Astrocyte (in vitro differentiated cells and primary cell): ENCODE measurements at regions not wholly inside any gene's neighbourhood (a gene's known extent, or its start where the extent isn't known, plus 50 kb on each side); places are given as distances from the start of the nearest gene placed in this dataset.

Experiments
- DNase-seq: peaks from one replicate; pipeline ENCODE4 v3.0.0-alpha.2; 2010; ENCODE audit warnings: low read depth
- FAIRE-seq: peaks from 2 replicates; lab custom pipeline; 2011; peaks lifted over from hg19 to GRCh38; lab: Jason Lieb, UNC
- H2AFZ ChIP-seq: 2 replicates; pipeline ENCODE4 v1.6.0; 2012; ENCODE audit warnings: low read depth, low read length, inconsistent platforms
- H3K27ac ChIP-seq: 2 replicates; pipeline ENCODE4 v1.5.1; 2011; ENCODE audit warnings: low read depth, low read length, inconsistent platforms
- H3K27me3 ChIP-seq: 2 replicates; pipeline ENCODE4 v1.6.0; 2011; ENCODE audit warnings: low read length, inconsistent platforms; ENCODE audit not compliant: insufficient read depth
- H3K36me3 ChIP-seq: 2 replicates; pipeline ENCODE4 v1.5.1; 2011; ENCODE audit warnings: low read length, inconsistent platforms; ENCODE audit not compliant: insufficient read depth
- H3K4me1 ChIP-seq: 2 replicates; pipeline ENCODE4 v1.5.1; 2011; ENCODE audit warnings: low read length, inconsistent platforms; ENCODE audit not compliant: insufficient read depth
- H3K4me2 ChIP-seq: 2 replicates; pipeline ENCODE4 v1.6.0; 2012; ENCODE audit warnings: low read length, inconsistent platforms
- H3K4me3 ChIP-seq: 2 replicates; pipeline ENCODE4 v1.5.1; 2011; ENCODE audit warnings: low read depth, mild to moderate bottlenecking, low read length, inconsistent platforms; ENCODE audit not compliant: insufficient read depth
- H3K79me2 ChIP-seq: 2 replicates; pipeline ENCODE4 v1.6.0; 2012; ENCODE audit warnings: mild to moderate bottlenecking, low read length, inconsistent platforms; ENCODE audit not compliant: insufficient read depth
- H3K9ac ChIP-seq: 2 replicates; pipeline ENCODE4 v1.6.0; 2012; ENCODE audit warnings: mild to moderate bottlenecking, low read length, inconsistent platforms
- H3K9me3 ChIP-seq: 2 replicates; pipeline ENCODE4 v1.5.1; 2012; ENCODE audit warnings: low read depth, mild to moderate bottlenecking, low read length, inconsistent platforms; ENCODE audit not compliant: insufficient read depth
- H4K20me1 ChIP-seq: 2 replicates; pipeline ENCODE4 v1.6.0; 2012; ENCODE audit warnings: low read length, inconsistent platforms; ENCODE audit not compliant: insufficient read depth
- H3K27ac Mint-ChIP-seq: one replicate; pipeline ENCODE4 v1.8.0; 2021; ENCODE audit warnings: mild to moderate bottlenecking, mixed read lengths; ENCODE audit not compliant: unreplicated experiment
- H3K27me3 Mint-ChIP-seq: one replicate; pipeline ENCODE4 v1.8.0; 2021; ENCODE audit warnings: low read depth, mixed read lengths; ENCODE audit not compliant: unreplicated experiment
- H3K36me3 Mint-ChIP-seq: one replicate; pipeline ENCODE4 v1.8.0; 2021; ENCODE audit warnings: low read depth, mixed read lengths; ENCODE audit not compliant: unreplicated experiment
- H3K4me1 Mint-ChIP-seq: one replicate; pipeline ENCODE4 v1.8.0; 2021; ENCODE audit warnings: low read depth, mixed read lengths; ENCODE audit not compliant: unreplicated experiment
- H3K4me3 Mint-ChIP-seq: one replicate; pipeline ENCODE4 v1.8.0; 2021; ENCODE audit warnings: mild to moderate bottlenecking, moderate library complexity, mixed read lengths; ENCODE audit not compliant: unreplicated experiment
- H3K9me3 Mint-ChIP-seq: one replicate; pipeline ENCODE4 v1.8.0; 2021; ENCODE audit warnings: mild to moderate bottlenecking, mixed read lengths; ENCODE audit not compliant: unreplicated experiment
- CTCF ChIP-seq: IDR thresholded peaks from 2 replicates; pipeline ENCODE4 v1.5.1; 2011; ENCODE audit warnings: low read depth, mild to moderate bottlenecking, inconsistent platforms, low read length, moderate library complexity; ENCODE audit not compliant: insufficient read depth
- EZH2 ChIP-seq: IDR thresholded peaks from 2 replicates; pipeline ENCODE4 v1.6.1; 2012; ENCODE audit warnings: mild to moderate bottlenecking, low read length, inconsistent platforms; ENCODE audit not compliant: insufficient read depth

DNA sequence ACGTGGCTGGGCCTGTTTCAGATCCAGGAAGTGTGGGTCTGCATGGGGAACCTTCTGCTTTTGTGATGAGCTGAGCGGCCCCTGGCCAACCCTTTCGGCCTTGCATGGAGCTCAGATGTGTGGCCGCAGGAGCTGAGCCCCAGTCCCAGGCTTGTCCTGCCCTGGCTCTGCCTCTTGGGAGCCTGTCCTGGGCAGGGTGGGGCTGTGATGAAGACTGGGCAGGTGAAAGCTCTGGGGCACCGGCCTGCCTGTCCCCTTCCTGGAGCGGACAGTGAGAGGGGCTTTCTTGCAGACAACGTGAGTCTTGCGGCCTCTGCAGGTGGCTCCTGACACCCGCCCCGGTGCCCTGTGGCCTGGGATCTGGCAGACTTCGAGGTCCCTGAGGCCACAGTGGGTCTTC lies 1296.6 kb downstream of the BRD1 start:
- H3K27ac ChIP-seq: no peak overlapping the region
- DNase-seq (no peak), FAIRE-seq (no peak)
- H3K4me3 Mint-ChIP-seq: no peak overlapping the region
- no peaks in the 10 kb centered on the region for H4K20me1 ChIP-seq
- no peaks in the 10 kb centered on the region for H3K36me3 ChIP-seq
- no peaks in the 10 kb centered on the region for H3K9me3 Mint-ChIP-seq
- H3K27me3 ChIP-seq: no peaks in the 10 kb centered on the region
- no peak overlapping the region for H3K9ac ChIP-seq
- no peaks in the 10 kb centered on the region for H3K36me3 Mint-ChIP-seq
- TF ChIP-seq EZH2 (no peak), CTCF (no peak)
- no peaks in the 10 kb centered on the region for H3K4me1 ChIP-seq
- H3K9me3 ChIP-seq: no peaks in the 10 kb centered on the region
- H3K79me2 ChIP-seq: no peaks in the 10 kb centered on the region
- H2AFZ ChIP-seq: no peak overlapping the region
- H3K4me2 ChIP-seq: no peak overlapping the region
- peaks cover 31% of the 10 kb centered on the region for H3K27me3 Mint-ChIP-seq
- H3K4me3 ChIP-seq: no peak overlapping the region
- no peaks in the 10 kb centered on the region for H3K4me1 Mint-ChIP-seq
- H3K27ac Mint-ChIP-seq: no peak overlapping the region

DNA sequence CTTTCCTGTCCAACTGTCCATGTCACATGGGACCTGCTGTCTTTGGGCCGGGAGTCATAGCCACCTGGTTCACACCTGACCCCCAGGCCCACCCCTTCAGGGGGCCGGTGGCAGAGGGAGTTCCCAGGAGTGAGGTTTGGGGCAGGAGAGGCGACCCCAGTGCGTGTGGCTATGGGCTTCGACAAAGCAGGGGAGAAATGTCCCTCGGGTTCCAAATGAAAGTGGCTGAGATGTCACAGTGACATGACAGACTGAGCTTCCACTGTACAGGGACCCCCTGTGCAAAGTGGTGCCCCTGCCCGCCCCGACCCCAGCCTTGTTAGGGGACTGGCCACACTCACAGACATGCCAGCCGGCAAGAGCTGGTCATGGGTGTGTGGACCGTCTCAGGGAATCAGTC lies 1297.0 kb downstream of the BRD1 start:
- Histone ChIP-seq H3K9ac (no peak overlapping the region), H3K27me3 (no peaks in the 10 kb centered on the region), H4K20me1 (no peaks in the 10 kb centered on the region), H3K9me3 (no peaks in the 10 kb centered on the region), H3K27ac (no peak overlapping the region), H3K4me3 (no peak overlapping the region), H3K79me2 (no peaks in the 10 kb centered on the region), H3K4me1 (no peaks in the 10 kb centered on the region), H3K4me2 (no peak overlapping the region), H3K36me3 (no peaks in the 10 kb centered on the region), H2AFZ (no peak overlapping the region)
- no peak for DNase-seq
- no peak for FAIRE-seq
- no peak overlapping the region for H3K4me3 Mint-ChIP-seq
- H3K9me3 Mint-ChIP-seq: no peaks in the 10 kb centered on the region
- no peaks in the 10 kb centered on the region for H3K4me1 Mint-ChIP-seq
- no peaks in the 10 kb centered on the region for H3K36me3 Mint-ChIP-seq
- H3K27ac Mint-ChIP-seq: no peak overlapping the region
- TF ChIP-seq EZH2 (no peak), CTCF (no peak)
- peaks cover 35% of the 10 kb centered on the region for H3K27me3 Mint-ChIP-seq

DNA sequence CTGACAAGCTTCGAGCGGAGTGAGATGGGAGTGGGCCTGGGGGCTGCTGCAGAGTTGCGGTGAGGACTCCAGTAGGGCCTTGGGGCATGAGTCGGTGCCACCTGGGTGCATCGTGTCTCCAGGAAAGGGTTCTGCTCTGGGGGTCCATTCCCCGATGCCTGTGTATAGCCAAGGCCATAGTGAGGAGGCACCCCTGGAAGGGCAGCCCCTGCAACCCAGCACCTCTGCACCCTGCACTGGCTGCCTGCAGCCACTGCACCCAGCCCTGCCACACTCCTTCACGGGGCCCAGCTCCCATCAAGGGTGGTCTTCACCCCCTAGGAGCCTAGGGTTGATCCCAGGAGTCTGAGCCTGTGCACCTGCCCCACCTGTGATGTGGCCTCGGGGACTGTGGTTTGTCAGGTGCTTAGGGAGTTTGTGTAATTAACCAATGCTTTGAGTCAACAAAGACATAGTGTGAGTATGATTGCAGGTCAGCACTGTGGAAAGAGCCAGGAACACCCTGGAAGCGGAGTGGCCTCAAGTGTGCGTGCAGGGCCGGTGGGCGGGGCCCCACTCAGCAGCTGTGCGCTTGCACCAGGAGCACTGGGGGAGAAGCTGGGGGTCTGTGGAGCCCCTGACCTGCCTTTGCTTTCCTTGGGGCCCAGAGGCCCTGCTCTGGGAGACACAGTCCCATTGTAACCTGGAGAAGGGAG lies 1299.3 kb downstream of the BRD1 start:
- Histone ChIP-seq H3K36me3 (no peaks in the 10 kb centered on the region), H3K4me3 (no peak overlapping the region), H3K4me2 (no peak overlapping the region), H3K9me3 (no peaks in the 10 kb centered on the region), H3K27me3 (no peaks in the 10 kb centered on the region), H3K4me1 (no peaks in the 10 kb centered on the region), H2AFZ (no peak overlapping the region), H3K79me2 (no peaks in the 10 kb centered on the region), H4K20me1 (no peaks in the 10 kb centered on the region), H3K27ac (no peak overlapping the region), H3K9ac (no peak overlapping the region)
- Mint-ChIP-seq H3K36me3 (no peaks in the 10 kb centered on the region), H3K27ac (no peak overlapping the region), H3K27me3 (peaks cover 30% of the 10 kb centered on the region), H3K4me1 (no peaks in the 10 kb centered on the region), H3K4me3 (no peak overlapping the region), H3K9me3 (no peaks in the 10 kb centered on the region)
- DNase-seq (no peak), FAIRE-seq (no peak)
- TF ChIP-seq EZH2 (no peak), CTCF (no peak)
